Activated CD8-positive, alpha-beta memory T cell treated with anti-CD3 and anti-CD28 coated beads, Interleukin-2, amount 50 U/mL, for 48 hours (primary cell): ENCODE measurements at regions not wholly inside any gene's neighbourhood (a gene's known extent, or its start where the extent isn't known, plus 50 kb on each side); places are given as distances from the start of the nearest gene placed in this dataset.
A peak's percentile ranks its signal among the peaks of the same experiment; 100 is the strongest.

Experiments used
- DNase-seq: peaks from one replicate; pipeline ENCODE4 v3.0.0-alpha.2; 2020

DNA sequence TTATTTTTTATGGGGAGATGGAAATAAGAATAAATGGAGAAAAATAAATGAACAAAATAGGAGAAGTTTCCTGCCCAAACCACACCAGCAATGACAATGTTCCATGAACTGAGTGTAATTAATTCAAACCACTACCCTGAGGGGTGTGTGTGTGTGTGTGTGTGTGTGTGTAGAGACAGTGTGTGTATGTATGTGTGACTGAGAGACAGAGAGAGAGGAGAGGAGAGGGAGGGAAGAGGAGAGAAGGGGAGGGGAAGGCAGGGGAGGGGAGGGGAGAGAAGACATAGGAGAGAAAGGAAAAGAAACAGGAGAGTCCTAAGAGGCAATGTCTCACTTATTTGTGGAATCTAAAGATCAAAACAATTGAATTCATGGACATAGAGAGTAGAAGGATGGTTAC lies 65.0 kb upstream of the POU2AF1 start:
- no peak for DNase-seq

DNA sequence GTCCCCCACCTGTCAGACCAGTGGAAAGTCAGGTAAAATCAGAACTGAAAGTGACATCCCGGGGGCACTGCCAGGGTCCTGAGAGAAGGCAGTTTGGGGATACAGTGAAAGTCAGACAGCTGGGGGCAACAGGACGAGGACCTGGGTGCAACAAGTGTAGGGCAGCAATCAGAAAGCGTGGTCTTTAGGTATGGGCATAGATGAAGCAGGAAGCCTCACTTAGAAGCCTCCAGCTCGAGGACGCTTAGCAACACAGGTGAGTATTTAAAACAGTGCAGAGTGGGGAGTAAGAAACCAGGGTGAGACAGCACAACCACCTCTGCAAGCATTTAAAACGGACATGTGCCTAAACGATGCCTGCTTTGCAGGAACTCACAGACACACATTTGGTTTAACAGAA lies 64.6 kb upstream of the POU2AF1 start:
- DNase-seq = no peak

DNA sequence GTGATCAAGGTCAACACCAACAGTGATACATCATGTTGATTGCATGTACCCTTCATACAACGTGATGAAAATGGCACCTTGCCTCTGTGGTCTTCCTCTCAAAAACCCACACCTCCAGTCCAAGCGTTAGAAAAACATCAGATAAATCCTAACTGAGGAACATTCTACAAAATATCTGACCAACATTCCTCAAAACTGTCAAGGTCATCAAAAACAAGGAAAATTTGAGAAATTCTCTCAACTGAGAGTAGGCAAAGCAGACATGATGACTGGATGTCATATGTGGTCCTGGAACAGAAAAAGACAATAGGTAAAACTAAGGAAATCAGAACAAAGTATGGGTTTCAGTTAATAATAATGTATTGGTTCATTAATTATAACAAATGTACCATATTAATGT lies 64.0 kb upstream of the POU2AF1 start:
- DNase-seq = no peak

DNA sequence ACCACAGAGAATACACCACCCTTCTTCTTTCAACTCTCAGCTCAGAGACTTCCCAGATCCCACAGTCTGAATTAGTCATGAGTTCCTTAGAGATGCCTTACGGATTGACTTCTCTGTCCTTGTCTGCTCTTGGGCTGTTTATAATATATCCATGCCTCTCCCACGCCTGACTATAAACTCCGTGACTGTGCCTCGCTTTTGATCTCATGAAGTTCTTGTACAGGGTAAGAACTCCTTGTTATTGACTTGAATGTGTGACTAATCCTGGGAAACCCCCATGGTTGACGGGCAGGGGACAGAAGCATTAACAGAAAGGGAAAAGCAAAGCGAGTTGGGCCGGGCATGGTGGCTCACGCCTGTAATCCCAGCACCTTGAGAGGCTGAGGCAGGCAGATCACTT lies 62.4 kb upstream of the POU2AF1 start:
- DNase-seq = no peak

DNA sequence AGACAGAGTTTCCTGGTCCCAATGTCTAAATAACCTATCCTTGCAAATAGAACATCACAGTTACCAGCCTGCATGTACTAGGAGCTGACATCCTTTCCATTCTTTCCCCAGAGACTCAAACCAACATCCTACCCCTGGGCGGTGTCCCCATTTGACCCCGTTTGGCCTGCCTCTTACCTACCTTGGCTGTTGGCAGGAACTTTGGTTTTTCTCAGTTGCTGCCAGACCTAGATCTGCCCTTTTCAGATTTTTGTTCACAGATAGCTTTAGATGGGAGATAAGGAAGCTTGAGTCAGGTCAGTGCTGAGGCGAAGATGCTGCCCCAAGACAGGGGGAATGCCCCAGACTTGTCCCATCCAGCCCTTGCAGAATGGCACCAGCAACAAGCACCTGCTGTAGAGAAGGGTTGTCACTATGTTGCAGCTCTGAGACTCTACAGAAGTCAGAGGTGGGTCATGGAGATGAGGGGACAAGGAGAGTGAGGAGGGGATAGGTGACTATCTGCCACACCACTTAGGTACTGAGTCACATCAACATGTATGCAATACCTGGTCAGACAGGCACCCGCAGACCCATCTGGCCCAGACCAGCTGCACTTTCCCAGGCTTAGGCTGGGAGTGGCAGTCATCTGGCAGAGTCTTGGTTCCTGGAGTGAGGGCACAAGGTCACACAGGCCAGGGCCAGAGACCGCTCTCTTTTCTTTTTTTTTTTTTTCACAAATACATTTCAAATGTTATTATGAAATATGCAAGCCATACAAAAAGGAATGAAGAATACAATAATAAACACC lies 61.5 kb upstream of the POU2AF1 start:
- DNase-seq = no peak

DNA sequence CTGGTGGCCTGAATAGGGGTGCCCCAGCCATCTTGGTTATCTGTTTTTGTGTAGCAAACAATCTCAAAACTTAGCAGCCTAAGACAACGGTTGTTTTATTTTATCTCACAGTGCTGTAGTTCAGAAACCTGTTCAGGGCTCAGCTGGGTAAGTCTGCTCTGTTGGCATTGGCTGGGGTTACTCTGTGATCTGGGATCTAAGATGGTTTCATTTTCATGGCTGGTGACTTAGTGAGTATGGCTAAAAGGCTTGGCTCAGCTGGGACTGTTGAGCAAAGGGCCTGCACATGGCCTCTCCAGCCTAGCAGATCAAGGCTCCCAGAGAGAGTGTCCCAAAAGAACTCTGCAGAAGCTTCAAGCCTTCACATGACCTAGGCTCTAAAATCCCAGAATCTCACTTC lies 60.8 kb upstream of the POU2AF1 start:
- no peak for DNase-seq

DNA sequence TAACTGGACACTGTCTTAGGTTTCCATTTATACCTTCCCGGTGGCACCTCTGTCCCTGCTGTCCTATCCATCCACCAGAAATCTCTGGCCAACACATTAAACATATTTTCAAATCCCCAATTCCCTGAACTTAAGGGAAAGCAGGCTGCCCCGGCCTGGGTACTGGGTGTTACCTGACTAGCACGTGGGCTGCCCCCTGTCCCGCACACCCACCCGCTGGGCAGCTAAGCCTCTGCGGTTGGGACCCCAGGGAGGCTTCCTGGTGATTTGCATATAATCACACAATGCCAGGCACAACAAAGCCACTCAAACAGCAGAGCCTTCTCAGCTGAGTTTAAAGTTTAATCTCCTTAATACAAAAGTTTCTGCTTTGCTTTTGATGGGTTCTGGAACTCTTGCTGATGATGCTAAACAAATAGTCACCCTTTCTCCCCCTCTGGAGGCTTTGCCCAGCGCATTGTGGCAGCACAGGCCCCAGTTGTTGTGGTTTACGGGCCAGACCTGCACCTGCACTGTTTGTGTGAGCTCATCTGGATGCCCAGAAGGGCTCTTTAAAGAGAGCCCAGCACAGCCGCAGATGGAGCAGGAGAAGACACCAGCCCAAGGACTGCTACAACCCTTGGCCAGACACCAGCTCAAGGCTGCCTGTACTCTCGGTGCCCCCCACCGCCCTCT lies 59.9 kb upstream of the POU2AF1 start:
- no peak for DNase-seq

DNA sequence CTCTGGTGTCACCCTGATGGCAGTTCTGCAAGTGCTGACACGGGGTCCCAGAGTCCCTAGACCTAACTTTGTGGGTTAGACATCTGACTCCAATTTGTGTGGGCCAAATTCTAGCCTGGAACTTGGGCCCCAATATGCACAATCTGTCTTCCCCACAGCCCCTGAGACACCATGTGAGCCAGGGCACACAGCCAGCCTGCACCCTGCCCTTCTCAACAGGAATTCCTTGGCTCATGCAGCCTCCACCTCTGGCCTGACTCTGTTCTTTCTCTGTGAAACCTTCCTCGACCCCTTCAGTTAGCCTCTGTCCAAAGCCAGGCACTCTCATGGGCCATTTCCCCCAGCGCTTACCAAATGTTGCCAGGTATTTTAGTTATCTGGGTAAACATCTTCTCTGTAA lies 59.1 kb upstream of the POU2AF1 start:
- DNase-seq = no peak

DNA sequence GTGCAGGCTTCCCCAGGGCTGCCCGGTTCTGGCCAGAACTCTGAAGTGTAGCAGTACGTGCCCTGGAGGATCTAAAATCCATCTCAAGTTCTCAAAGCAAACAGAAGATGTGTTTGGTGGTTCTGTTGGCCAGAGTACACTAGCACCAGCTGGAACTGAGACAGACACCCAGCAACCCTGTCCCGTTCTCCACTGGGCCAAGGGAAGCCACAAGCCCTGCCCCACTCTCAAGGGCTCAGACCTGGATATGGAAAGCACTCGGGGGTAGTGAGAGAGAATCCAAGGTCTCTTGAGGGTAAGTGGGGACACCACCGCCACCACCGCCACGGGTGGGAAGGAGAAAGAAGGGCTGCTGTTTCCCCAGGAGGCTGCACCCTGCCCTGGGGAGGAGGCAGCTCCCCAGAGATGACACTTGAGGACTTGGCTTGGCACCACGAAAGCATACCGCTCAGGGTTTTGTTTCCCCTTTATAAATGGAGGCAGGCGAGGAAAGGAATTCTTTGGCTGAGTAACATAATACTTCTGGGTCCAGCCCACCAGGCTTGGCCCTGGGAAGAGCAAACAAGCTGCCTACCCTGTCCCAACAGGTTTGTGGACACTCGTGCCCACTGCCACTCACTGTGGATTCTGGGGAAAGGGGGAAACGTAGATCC lies 56.1 kb upstream of the POU2AF1 start:
- DNase-seq = no peak

DNA sequence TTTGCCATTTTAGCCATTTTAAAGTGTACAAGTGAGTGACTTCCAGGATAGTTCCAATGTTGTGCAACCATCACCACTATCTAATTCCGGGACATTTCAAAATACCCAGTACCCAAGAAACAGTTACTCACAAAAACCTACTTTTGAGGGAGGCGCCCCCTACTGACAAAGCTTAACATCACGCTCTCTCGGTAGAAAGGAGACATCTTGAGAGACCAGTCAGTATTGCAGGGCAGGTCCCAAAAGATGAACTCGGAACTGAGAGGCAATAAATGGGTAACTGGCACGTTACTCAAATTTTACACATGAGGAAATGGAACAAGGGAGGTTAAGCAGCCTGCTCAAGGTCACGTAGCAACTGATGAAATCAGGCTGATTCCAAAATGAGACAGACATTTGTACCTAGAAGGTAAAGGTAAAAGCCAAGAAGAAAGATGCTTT lies 50.0 kb upstream of the POU2AF1 start:
- peak; percentile 82 for DNase-seq
